Sciatic nerve (tissue), 2 donors: ENCODE measurements at regions not wholly inside any gene's neighbourhood (a gene's known extent, or its start where the extent isn't known, plus 50 kb on each side); places are given as distances from the start of the nearest gene placed in this dataset.

Experiments used
- ATAC-seq: fragments of 200-7000 bp; cut with Tn5 transposase; one replicate; pipeline ENCODE4 v1.9.1; 2020; ENCODE audit warnings: mild to moderate bottlenecking, moderate library complexity
- DNase-seq: peaks from one replicate; pipeline ENCODE4 v3.0.0-alpha.2; 2020; ENCODE audit warnings: low spot score
- intact Hi-C: fragments of 100-400 bp; cut with DNase I; formaldehyde crosslinking; loops from one replicate; pipeline ENCODE4 v1.14.2; 2022
- donor health status: DM: no; HTN: no; CAD: no.
- donor health status: DM: no; HTN: no; CAD: no.

DNA sequence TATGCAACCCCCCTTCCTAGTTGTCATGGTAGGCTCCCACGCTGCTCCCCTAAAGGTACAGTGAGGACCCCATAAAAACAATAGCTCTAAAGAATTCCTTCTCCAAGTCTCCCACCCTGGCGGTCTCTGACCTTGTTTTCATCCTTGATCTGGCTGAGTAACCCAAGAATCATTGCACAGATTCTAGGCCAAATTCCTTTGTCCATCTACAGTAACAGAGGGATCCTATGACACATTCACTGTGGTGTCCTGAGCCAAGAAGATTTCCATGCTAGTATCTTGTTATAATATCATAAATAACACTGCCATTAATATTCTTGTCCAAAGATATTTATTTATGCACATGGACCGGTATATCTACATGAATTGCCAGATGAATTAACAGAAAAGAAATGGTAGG, 240.2 kb downstream of the CYP26B1 start:
- intact Hi-C loops: no loop called here
- DNase-seq (no peak), ATAC-seq (no peak)

GRCh38 chr2:71906357-71906973, 241.2 kb downstream of the CYP26B1 start:
- ATAC-seq (no peak), DNase-seq (no peak)
- intact Hi-C loops: no loop called here

GRCh38 chr2:71905205-71905604, 242.5 kb downstream of the CYP26B1 start:
- no peak for DNase-seq
- intact Hi-C loops: no loop called here
- no peak for ATAC-seq

DNA sequence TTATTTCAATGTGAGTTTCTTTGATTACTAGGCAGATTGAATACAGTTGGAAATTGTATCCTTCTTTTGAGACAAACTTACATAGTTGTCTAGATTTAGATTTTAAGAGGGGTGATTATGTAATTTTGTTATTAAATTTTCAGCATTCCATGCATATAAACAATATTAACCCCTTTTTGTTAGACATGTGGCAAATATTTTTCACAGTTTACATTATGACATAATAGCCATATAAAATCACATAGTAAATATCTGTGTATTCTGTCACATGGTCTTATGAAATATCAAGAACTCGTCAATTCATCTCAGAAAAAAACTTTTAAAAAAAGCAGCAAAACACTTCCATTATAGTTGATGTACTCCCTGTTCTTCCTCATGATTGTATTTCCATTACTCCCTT, 243.8 kb downstream of the CYP26B1 start:
- intact Hi-C loops: no loop called here
- ATAC-seq: no peak

DNA sequence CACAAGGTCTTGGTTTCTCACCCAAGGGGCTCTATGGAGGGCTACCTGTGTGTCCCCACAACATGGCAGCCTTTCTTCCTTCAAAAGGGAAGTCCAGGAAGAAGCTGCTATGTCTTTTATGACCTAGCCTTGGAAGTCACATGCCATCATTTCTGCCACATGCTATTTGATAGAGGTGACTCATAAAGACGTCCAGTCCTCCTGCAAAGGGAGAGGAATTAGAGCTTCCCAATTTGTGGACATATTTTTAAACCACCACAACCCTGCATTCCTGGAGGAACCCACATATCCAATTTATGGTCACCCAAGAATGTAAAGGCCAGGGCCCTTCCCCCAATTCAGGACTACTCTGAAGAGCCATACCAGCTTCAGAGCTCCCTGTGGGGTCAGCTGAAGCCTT, 246.2 kb downstream of the CYP26B1 start:
- DNase-seq (no peak), ATAC-seq (no peak)
- intact Hi-C loops: no loop called here

More for the DNA sequence above, 243.8 kb downstream of the CYP26B1 start:
- DNase-seq: no peak

GRCh38 chr2:71898851-71899681, 248.6 kb downstream of the CYP26B1 start:
- ATAC-seq (no peak), DNase-seq (no peak)
- intact Hi-C loops: no loop called here

DNA sequence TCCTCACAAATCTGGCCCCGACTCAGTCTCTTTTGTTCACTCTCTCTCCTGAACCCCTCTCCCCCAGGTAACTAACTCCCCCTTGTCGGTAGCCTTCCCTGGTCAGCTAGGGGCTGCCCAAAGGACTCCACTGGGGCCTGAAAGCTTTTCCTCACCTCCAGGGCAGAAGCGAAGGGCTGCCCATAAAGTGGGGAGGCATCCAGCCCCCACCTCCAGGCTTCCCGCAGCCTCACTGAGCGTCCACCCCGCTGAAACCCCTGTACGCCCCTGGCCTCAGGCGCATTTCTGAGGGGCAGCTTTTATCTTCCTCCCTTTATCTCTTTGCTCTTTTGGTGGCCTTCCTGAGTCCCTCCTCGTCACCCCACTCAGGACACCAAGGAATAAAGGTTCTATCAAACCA, 249.3 kb downstream of the CYP26B1 start:
- DNase-seq (no peak), ATAC-seq (no peak)
- intact Hi-C loops: no loop called here

DNA sequence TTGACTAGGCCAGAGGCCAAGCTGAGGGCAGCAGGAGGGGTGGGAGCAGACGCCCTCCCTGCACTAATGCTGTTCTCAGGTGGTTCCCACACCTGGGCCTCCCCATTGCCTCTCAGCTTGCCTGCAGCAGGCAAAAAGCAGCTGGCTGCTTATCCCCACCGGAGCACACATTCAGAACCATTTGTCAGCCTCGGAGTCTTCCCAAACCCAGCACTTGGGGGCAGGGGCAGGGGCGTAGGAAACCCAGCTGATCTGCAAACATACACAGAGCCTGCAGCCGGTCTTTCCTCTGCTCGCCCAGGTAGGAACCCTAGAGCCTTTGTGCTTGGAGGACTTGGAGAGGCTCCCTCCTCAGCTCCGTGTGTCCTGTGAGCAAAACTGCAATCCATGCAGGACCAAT, 249.8 kb downstream of the CYP26B1 start:
- intact Hi-C loops: no loop called here
- ATAC-seq (no peak), DNase-seq (no peak)

DNA sequence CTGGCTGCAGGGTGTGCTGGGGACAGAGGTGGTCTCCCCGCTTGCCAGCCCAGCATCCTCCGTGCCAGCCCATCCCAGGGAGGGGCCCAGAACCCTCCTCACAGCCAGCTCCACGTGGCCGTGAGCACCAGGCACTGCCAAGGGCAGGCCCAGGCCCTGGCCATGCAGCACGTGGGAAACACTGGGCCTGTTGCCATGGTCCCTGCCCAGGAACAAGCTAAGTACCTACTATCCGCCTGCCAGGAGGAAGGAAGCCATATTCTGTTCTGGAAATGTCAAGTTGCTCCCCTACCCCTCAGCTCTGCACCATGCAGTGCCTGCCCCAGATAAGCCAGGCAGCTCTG, 250.6 kb downstream of the CYP26B1 start:
- no peak for DNase-seq
- ATAC-seq: no peak
- intact Hi-C loops: no loop called here

- intact Hi-C loops: no loop called here
- DNase-seq: no peak
- no peak for ATAC-seq
Measured at GRCh38 chr2:71896385-71897136, 251.1 kb downstream of the CYP26B1 start.

DNA sequence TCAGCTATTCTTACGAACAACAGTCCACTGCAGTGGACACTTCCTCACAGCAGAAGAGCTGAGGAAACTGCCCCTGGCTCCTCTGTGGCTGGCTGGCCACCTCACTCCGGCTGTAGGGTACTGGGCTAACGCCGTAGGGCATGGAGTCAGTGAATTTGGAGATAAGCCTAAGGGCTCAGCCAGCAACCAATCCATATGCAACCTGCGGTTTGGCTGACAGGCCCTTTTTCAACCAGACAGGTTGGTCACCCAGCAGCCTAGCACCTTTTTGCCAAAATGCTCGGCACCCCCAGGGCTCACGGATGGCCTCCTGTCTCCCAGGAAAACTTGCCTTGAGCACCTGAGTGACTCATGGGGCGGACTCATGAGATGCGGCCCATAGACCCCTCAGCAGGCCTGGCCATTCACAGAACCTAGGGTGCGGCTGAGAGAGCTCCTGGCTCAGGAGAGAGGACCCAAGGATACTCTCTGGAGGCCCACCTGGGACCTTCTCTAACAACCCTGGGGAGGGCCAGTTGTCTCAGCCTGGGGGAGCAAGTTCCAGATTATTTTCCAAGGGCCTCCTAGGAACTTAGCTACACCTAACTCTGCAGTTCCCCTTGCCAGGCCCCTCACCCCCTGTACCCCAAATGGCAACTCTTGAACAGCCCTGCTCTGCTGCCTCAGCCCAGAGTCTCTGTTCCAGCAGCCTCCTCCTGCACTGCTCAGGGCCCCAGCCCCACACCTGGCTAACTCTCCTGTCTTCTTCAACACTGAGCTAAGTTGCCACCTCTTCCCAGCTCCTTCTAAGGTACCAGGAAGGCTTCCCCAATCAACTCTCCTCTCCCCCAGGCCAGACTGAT, 252.1 kb downstream of the CYP26B1 start:
- intact Hi-C loops: no loop called here
- ATAC-seq: no peak
- no peak for DNase-seq

GRCh38 chr2:71894261-71894660, 253.4 kb downstream of the CYP26B1 start:
- ATAC-seq (no peak), DNase-seq (no peak)
- intact Hi-C loops: no loop called here

GRCh38 chr2:71893646-71894045, 254.0 kb downstream of the CYP26B1 start:
- DNase-seq: no peak
- intact Hi-C loops: no loop called here
- no peak for ATAC-seq

DNA sequence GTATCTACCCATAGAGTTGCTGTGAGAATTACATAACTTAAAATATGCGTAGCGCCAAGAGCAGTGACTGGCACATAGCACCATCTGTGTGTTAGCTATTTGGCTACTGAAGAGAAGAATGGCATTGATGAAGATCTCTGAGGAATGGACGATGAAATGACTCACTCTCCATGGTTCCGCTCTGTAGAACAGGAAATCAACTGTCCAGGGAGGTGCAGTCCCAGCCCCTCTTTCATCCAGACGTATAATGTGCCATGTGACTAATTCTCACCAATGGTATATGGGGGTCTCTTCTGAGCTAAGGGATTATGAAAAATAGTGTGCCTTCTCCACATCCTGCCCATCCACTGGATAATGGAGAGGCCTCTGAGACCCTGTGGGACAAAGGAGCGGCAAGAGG, 254.8 kb downstream of the CYP26B1 start:
- intact Hi-C loops: no loop called here
- no peak for ATAC-seq
- no peak for DNase-seq

DNA sequence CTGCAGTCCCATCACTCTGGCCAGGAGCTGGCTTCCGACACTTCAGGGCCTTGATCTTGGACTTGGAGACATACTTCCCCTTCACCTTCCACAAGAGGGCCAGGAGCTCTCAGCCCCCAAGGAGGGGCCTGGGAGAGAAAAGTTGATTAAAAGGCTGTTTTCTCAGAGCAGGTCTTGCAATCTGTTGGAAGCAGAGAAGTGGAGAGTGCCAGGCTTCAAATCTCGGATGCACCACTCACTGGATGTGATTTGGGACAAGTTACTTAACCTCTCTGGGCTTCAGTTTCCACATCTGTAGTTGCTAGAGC, 255.3 kb downstream of the CYP26B1 start:
- intact Hi-C loops: no loop called here
- no peak for DNase-seq
- ATAC-seq: no peak

GRCh38 chr2:71891719-71892422, 255.8 kb downstream of the CYP26B1 start:
- ATAC-seq (no peak), DNase-seq (no peak)

DNA sequence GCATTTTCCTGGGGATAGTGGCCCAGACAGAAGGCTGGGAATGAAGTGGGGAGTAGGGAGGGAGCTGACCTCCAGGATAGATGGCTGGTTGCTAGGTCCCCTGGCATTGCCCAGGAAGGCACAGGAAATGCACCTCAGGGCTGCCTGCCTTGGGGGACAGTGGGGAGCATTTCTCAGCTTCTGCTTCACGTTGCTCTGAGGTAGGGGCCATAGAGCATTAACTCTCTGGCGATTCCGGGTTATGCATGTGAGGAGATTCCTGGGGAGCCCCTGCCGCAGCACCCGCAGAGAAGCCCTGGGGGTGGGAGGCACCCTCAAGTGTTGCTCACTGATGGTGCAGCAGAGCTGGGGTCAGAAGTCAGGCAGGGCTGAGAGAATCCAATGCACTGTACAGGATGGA, 256.5 kb downstream of the CYP26B1 start:
- no peak for ATAC-seq
- DNase-seq: no peak
- intact Hi-C loops: no loop called here

More at GRCh38 chr2:71891719-71892422, 255.8 kb downstream of the CYP26B1 start:
- intact Hi-C loops: no loop called here

GRCh38 chr2:71889759-71890684, 257.6 kb downstream of the CYP26B1 start:
- DNase-seq: no peak
- intact Hi-C loops: no loop called here
- ATAC-seq: peak; percentile 89
